ENCODE measurements at regions not wholly inside any gene's neighbourhood (a gene's known extent, or its start where the extent isn't known, plus 50 kb on each side); places are given as distances from the start of the nearest gene placed in this dataset.

DNA sequence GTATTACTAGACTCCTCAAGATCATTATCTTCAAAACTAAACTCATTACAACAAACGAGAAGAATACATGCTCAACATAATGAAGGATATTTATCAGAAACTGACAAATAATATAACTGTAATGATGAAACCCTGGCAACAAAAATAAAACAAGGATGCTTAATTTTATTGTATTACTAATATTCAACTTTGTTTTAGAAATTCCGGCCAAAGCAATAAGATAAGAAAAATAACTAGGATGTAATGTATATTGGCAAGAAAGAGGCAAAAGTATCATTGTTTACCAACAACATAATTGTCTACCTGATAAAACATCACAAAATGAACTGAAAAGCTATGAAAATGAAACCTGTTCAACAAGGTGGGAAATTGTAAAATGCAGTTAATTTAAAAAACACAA, 588.3 kb upstream of the ZFHX3 start:
- Histone ChIP-seq H2AFZ (ENCODE audit: low read depth) (no peak overlapping the region), H3K4me2 (no peak overlapping the region), H3K9me3 (peaks cover 5% of the 10 kb centered on the region; the same call in 1 of the 2 replicates), H3K27ac (ENCODE audit: low read depth in 2 of 2, low read length in 1 of 2) (no peak overlapping the region), H3K79me2 (ENCODE audit: insufficient read depth) (no peaks in the 10 kb centered on the region), H3K27me3 (ENCODE audit: insufficient read depth) (no peaks in the 10 kb centered on the region), H4K20me1 (ENCODE audit: insufficient read depth) (no peaks in the 10 kb centered on the region), H3K4me1 (ENCODE audit: control insufficient read depth in 1 of 2, insufficient read depth in 2 of 2, low read depth in 1 of 2, low read length in 1 of 2) (no peaks in the 10 kb centered on the region), H3K36me3 (replicated peaks in 1 of 2; ENCODE audit: control insufficient read depth in 1 of 2, insufficient read depth in 2 of 2, low read length in 1 of 2) (no peaks in the 10 kb centered on the region), H3F3A (replicated peaks; ENCODE audit: insufficient read depth) (no peaks in the 10 kb centered on the region), H3K9ac (no peak overlapping the region), H3K4me3 (ENCODE audit: low read depth in 2 of 2, low read length in 1 of 2) (no peak overlapping the region), H3K9me2 (no peaks in the 10 kb centered on the region)
- ChIA-PET POLR2A (no interaction called here), CTCF (no interaction called here)
- no peak for DNase-seq
- no peak for TF ChIP-seq ELF1 (IDR thresholded peaks at IDR 0.05)
- TF ChIP-seq, protein P1, sequence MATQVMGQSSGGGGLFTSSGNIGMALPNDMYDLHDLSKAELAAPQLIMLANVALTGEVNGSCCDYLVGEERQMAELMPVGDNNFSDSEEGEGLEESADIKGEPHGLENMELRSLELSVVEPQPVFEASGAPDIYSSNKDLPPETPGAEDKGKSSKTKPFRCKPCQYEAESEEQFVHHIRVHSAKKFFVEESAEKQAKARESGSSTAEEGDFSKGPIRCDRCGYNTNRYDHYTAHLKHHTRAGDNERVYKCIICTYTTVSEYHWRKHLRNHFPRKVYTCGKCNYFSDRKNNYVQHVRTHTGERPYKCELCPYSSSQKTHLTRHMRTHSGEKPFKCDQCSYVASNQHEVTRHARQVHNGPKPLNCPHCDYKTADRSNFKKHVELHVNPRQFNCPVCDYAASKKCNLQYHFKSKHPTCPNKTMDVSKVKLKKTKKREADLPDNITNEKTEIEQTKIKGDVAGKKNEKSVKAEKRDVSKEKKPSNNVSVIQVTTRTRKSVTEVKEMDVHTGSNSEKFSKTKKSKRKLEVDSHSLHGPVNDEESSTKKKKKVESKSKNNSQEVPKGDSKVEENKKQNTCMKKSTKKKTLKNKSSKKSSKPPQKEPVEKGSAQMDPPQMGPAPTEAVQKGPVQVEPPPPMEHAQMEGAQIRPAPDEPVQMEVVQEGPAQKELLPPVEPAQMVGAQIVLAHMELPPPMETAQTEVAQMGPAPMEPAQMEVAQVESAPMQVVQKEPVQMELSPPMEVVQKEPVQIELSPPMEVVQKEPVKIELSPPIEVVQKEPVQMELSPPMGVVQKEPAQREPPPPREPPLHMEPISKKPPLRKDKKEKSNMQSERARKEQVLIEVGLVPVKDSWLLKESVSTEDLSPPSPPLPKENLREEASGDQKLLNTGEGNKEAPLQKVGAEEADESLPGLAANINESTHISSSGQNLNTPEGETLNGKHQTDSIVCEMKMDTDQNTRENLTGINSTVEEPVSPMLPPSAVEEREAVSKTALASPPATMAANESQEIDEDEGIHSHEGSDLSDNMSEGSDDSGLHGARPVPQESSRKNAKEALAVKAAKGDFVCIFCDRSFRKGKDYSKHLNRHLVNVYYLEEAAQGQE (IDR thresholded peaks at IDR 0.05; ENCODE audit: low read depth, low read length) = no peak
- TF ChIP-seq FOSL2 (IDR thresholded peaks at IDR 0.05; ENCODE audit: borderline replicate concordance, low read depth) = no peak
- TF ChIP-seq, protein P2, sequence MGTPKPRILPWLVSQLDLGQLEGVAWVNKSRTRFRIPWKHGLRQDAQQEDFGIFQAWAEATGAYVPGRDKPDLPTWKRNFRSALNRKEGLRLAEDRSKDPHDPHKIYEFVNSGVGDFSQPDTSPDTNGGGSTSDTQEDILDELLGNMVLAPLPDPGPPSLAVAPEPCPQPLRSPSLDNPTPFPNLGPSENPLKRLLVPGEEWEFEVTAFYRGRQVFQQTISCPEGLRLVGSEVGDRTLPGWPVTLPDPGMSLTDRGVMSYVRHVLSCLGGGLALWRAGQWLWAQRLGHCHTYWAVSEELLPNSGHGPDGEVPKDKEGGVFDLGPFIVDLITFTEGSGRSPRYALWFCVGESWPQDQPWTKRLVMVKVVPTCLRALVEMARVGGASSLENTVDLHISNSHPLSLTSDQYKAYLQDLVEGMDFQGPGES (IDR thresholded peaks at IDR 0.05; ENCODE audit: low read depth, low read length) = no peak
- TF ChIP-seq POLR2AphosphoS5 (IDR thresholded peaks at IDR 0.05; ENCODE audit: low read depth, low read length) = no peak
- no peak for TF ChIP-seq GATA2 (CRISPR knock-in tag; IDR thresholded peaks at IDR 0.05)
- TF ChIP-seq RCOR1 (IDR thresholded peaks at IDR 0.05; ENCODE audit: low read length) = no peak
- TF ChIP-seq FOXM1 (IDR thresholded peaks at IDR 0.05; ENCODE audit: low read depth) = no peak
- TF ChIP-seq, protein P3, sequence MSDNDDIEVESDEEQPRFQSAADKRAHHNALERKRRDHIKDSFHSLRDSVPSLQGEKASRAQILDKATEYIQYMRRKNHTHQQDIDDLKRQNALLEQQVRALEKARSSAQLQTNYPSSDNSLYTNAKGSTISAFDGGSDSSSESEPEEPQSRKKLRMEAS (IDR thresholded peaks at IDR 0.05; ENCODE audit: low read depth) = no peak
- TF ChIP-seq CHD2 (IDR thresholded peaks at IDR 0.05; ENCODE audit: low read length, partially characterized antibody) = no peak
- no peak for TF ChIP-seq RFX5 (IDR thresholded peaks at IDR 0.05; ENCODE audit: low read length)
- TF ChIP-seq NFIC (IDR thresholded peaks at IDR 0.05; ENCODE audit: borderline replicate concordance) = no peak
- TF ChIP-seq TEAD4 (IDR thresholded peaks at IDR 0.05; ENCODE audit: borderline replicate concordance, insufficient read depth) = no peak
- WGBS (ENCODE audit: low lambda C conversion rate) = 17% methylated on average over 2 of the region's 2 CpGs

DNA sequence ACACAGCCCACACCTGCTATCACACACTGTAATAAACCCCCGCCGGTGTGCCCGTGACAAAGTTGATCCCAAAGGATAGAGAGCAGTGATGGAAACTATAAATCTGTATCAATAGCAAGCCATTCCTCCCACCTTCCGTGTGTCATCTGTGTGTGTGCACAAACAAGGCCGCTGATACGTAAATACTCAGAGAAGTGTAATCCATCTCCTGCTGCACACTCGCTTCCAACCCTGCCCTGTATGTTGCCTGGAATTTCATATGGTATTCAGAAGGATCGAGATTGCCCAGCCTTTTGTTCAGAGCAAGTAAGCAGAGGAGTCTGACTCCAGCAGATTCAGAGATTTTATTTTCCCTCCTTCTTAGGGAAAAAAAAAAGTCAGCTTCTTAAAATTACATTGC, 581.1 kb upstream of the ZFHX3 start:
- Histone ChIP-seq H3K36me3 (replicated peaks in 1 of 2; ENCODE audit: control insufficient read depth in 1 of 2, insufficient read depth in 2 of 2, low read length in 1 of 2) (no peaks in the 10 kb centered on the region), H3F3A (replicated peaks; ENCODE audit: insufficient read depth) (no peaks in the 10 kb centered on the region), H3K4me1 (ENCODE audit: control insufficient read depth in 1 of 2, insufficient read depth in 2 of 2, low read depth in 1 of 2, low read length in 1 of 2) (no peaks in the 10 kb centered on the region), H2AFZ (ENCODE audit: low read depth) (no peak overlapping the region), H4K20me1 (ENCODE audit: insufficient read depth) (no peaks in the 10 kb centered on the region), H3K4me2 (no peak overlapping the region), H3K27me3 (ENCODE audit: insufficient read depth) (no peaks in the 10 kb centered on the region), H3K9me3 (no peaks in the 10 kb centered on the region), H3K4me3 (ENCODE audit: low read depth in 2 of 2, low read length in 1 of 2) (no peak overlapping the region), H3K9me2 (no peaks in the 10 kb centered on the region), H3K27ac (ENCODE audit: low read depth in 2 of 2, low read length in 1 of 2) (no peak overlapping the region), H3K9ac (no peak overlapping the region), H3K79me2 (ENCODE audit: insufficient read depth) (no peaks in the 10 kb centered on the region)
- POLR2A ChIA-PET = no interaction called here
- CTCF ChIA-PET = no interaction called here
- DNase-seq = no peak
- 46% methylated on average over 8 of the region's 8 CpGs for WGBS (ENCODE audit: low lambda C conversion rate)
- no peak for TF ChIP-seq MEF2A (IDR thresholded peaks at IDR 0.05; ENCODE audit: borderline replicate concordance, low read depth)
- TF ChIP-seq GATA2 (CRISPR knock-in tag; IDR thresholded peaks at IDR 0.05) = no peak
- TF ChIP-seq EP300 (IDR thresholded peaks at IDR 0.05; ENCODE audit: borderline replicate concordance in 1 of 2, low read depth in 1 of 2, low read length in 1 of 2) = no peak
- TF ChIP-seq RFX5 (IDR thresholded peaks at IDR 0.05; ENCODE audit: low read length) = no peak
- no peak for TF ChIP-seq TEAD4 (IDR thresholded peaks at IDR 0.05; ENCODE audit: borderline replicate concordance, insufficient read depth)
- no peak for TF ChIP-seq NRF1 (IDR thresholded peaks at IDR 0.05; ENCODE audit: low read depth, low read length)
- TF ChIP-seq, protein P2 (IDR thresholded peaks at IDR 0.05; ENCODE audit: low read depth, low read length) = no peak
- TF ChIP-seq, protein P1 (IDR thresholded peaks at IDR 0.05; ENCODE audit: low read depth, low read length) = no peak
- no peak for TF ChIP-seq RAD21 (IDR thresholded peaks at IDR 0.05; ENCODE audit: low read length)
- TF ChIP-seq RCOR1 (IDR thresholded peaks at IDR 0.05; ENCODE audit: low read length) = no peak
- no peak for TF ChIP-seq ELF1 (IDR thresholded peaks at IDR 0.05)

All from SK-N-SH (cell line).